ENCODE measurements at regions not wholly inside any gene's neighbourhood (a gene's known extent, or its start where the extent isn't known, plus 50 kb on each side); places are given as distances from the start of the nearest gene placed in this dataset.

DNA sequence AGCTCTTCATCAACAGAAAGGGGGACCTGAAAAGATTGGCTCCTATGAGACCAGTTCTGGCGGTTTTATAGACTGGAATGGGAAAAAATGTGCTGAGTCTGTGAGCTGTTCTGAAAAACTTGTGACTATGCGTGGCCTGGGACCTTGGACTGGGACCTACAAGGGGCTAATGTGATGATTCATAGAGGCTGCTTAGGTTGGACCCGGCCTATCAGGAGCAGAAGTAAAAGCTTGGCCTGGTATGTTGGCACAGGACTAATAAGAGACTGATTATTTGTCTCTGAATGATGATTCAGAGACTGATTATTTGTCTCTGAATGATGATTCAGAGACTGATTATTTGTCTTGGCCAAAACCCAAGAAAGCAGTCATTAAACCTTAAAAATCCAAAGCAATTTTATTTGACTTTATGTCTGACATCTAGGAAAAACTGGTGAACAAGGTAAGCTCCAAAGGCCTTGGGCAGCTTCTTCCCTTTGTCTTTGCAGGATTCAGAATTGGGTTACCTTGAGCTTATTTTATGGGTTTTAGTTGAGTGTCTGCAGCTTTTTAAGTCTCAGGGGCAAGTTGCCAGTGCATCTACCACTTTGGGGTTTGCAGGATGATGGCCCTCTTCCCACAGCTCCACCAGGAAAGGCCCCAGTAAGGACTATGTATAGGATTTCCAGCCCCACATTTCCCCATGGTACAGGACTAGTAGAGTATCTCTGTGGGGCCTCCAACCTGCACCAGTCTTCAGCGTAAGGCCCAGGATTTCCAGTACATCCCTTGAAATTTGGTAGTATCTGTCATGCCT lies 390.3 kb downstream of the KDM5D start:
- DNase-seq (ENCODE audit: low read depth): no peak

DNA sequence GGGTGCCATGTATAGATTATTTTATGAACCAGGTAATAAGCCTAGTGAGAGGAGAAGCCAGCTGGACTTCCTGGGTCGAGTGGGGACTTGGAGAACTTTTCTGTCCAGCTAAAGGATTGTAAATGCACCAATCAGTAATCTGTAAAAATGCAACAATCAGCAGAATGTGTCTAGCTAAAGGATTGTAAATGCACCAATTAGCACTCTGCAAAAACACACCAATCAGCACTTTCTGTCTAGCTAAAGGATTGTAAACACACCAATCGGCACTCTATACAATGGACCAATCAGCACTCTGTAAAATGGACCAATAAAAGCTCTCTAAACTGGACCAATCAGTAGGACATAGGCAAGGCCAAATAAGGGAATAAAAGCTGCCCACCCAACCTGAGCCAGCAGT lies 392.9 kb downstream of the KDM5D start:
- DNase-seq (ENCODE audit: low read depth): no peak

DNA sequence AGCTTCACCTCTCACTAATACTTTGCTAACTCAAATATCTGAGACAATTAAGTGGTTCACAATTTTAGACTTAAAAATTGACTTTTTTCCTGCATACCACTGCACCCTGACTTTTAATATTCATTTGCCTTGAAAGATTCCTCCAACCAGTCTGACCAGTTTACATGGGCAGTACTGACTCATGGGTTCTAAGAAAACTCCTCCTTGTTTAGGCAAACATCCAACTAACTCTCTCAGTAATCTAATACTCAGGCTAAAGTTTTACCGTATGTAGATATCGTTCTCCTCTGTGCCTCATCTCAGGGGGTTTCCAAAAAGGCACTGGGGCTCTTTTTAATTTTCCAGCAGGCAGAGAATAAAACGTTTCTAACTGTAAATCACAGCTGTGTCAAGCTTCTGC lies 422.8 kb downstream of the KDM5D start:
- no peak for DNase-seq (ENCODE audit: low read depth)

DNA sequence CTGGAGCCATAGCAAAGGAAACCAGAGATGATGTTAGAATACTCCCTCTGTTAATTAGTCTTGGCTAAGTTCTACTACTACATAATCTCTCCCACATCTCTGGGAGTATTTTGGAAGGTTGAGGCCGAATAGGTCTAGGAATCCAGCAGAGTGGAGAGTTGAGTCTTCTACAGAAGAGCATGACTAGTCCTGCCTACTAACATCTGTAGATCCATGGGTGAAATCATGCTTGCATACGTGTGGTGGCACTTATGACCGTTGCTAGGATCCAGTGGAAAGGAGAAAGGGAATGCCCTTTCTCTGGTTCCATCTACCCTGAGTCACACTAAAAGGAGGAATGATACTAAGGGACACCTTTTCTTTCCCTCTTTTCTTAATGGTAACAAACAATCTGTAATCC lies 425.4 kb downstream of the KDM5D start:
- no peak for DNase-seq (ENCODE audit: low read depth)

DNA sequence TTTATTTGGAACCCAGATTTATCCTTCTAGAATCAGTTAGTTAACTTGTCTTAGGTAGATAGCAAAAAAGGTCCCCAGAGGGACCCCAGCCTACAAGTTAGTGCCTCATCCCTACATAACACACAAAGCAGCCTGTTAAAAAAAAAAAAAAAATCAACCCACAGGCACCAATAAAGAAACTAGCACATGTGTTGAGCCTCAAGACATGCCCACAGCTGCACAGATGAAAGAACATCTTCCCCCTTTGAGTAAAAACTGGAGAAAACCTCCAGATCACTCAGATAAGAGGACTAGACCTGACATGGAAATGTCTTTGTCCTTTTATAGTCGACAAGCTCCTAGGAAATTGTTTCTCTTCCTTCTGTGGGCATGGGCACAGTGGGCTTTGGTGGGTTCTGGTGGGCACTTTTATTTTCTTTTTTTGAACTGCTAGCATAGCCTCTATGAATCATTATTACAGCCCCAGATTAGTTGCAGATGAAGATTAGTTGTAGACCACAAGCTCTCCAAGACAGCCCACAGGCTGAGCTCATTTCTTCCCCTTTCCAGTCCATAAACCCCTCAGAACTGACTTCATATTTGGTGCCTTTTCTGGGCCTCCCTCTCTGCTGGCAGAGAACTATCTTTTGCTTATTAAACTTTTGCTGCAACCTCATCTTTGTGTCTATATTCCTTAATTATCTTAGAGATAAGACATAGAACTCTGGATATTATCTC lies 427.1 kb downstream of the KDM5D start:
- no peak for DNase-seq (ENCODE audit: low read depth)

DNA sequence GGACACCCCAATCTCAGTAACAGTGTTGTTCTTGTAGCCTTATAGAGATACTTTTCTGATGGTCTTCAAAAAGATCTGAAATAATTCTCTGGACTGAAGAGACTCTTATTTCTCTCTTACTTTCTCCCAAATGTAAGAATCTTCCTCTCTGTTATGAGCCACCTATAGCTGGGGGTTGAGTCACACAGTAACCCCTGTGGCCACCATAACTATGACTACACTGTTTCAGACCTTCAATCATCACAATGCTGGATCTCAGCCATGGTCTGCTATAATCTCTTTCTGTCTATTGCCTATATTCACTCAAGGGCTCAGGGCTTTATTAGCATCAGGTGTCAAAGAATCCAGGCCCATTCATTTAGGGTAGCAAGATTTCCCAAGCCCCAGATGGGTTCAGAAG lies 436.9 kb downstream of the KDM5D start:
- DNase-seq (ENCODE audit: low read depth): no peak

DNA sequence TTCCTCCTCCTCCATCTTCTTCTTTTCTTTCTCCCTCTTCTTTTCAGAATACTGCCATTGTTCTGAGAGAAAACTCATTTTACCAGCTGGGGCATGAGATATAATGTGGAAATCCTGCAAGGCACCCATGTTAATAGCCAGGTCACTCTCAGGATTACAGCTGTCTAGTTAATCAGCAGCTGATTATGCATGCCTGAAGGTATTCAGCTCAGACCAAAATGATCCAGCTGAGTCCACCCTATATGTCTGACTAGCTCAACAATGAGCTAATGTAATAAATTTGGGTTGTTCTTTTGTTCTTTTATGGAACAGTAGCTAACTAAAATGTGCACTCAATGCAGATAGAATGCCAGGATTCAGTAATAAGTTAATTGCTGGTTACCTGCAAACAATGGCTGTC lies 441.4 kb downstream of the KDM5D start:
- no peak for DNase-seq (ENCODE audit: low read depth)

DNA sequence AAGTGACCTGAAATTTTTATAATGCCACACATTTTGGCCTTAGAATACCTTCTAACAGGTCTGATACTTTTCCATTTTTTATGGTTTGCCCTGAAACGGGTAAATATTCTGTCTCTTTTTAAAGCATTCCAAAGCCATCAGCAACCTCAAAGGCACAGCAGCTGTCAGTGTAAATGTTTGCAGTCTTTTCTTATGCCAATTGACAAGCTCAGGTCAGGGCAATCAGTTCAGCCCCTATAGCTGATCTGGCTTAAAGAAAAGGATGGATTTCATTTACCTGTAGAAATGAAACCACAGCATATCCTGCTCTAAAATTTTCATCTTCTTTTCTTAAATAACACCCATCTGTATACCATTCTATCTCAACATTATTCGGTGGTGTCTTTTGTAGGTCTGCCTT lies 453.6 kb downstream of the KDM5D start:
- DNase-seq (ENCODE audit: low read depth): no peak

DNA sequence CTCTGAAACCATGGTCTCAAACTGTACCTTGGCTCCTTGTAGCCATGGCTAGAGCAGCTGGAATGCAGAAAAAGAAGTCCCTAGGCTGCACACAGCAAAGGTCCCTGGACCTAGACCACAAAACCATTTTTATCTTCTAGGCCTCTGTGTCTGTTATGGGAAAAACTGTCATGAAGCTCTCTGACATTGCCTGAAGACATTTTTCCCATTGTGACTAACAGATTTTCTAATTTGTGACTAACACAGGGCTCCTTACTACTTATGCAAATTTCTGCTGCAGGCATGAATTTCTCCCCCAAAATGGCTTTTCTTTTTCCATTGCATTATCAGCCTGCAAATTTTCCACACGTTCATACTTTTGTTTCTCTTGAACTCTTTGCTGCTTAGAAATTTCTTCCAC lies 470.4 kb downstream of the KDM5D start:
- DNase-seq (ENCODE audit: low read depth): no peak

DNA sequence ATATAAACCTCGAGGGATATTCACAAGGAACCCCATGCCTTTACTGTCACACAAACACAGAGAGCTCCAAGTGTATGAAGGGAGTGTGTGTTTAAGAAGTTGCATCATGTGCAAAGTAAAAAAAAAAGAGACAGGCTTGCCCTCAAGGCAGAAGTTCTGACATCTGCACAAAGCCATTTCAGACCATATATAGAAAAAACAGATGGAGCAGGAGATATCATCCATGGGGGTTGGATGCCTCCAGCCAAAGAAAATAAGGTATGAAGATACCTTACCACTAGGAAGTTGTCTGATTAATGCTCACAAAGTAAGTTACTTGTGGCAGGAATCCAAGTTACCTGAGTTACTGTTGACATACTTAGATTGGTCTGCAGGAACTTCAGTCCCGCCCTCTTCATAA lies 476.2 kb downstream of the KDM5D start:
- no peak for DNase-seq (ENCODE audit: low read depth)

DNA sequence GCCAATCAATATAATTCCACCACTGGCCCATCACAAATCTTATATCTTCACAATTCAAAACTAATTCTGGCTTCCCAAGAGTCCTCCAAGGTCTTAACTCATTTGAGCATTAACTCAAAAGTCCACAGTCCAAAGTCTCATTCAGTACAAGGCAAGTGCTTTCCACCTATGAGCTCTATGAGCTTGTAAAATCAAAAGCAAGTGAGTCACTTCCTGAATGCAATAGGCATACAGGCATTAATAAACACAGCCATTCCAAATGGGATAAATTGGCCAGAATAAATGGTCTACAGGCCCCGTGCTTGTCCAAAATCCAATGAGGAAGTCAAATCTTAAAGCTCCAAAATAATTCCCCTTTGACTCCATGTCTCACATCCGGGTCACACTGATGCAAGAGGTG lies 479.1 kb downstream of the KDM5D start:
- DNase-seq (ENCODE audit: low read depth): no peak

DNA sequence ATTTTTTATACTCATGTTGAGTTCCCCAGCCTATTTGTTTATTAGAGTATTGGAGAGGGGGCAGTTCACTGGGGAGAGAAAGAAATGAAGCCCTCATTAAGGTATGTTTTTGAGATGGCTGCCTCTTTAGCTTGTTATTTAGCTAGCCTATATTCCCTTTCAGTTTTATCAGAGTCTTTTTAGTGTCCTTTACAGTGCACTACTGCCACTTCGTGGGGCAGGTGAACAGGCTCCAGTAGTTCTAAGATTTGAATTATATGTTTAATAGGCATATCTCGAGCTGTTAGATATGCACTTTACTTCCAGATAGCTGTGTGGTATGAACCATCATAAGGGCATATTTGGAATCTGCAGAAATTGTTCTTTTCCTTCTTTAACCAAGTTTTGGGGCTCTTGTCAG lies 482.2 kb downstream of the KDM5D start:
- DNase-seq (ENCODE audit: low read depth): no peak

DNA sequence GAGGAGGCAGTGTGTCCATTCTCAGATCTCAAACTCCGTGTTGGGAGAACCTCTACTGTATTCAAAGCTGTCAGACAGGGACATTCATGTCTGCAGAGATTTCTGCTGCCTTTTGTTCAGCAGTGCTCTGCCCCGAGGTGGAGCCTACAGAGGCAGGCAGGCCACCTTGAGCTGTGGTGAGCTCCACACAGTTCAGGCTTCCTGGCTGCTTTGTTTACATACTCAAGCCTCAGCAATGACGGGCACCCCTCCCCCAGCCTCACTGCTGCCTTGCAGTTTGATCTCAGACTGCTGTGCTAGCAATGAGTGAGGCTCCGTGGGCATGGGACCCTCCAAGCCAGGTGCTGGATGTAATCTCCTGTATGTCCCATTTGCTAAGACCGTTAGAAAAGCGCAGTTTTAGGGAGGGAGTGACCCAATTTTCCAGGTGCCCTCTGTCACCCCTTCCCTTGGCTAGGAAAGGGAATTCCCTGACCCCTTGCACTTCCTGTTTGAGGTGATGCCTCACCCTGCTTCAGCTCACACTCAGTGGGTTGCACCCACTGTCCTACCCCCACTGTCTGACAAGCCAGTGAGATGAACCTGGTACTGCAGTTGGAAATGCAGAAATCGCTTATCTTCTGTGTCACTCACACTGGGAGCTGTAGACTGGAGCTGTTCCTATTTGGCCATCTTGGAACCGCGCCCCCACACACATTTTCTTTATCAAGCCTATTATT lies 458.9 kb upstream of the HSFY2 start:
- no peak for DNase-seq (ENCODE audit: low read depth)

DNA sequence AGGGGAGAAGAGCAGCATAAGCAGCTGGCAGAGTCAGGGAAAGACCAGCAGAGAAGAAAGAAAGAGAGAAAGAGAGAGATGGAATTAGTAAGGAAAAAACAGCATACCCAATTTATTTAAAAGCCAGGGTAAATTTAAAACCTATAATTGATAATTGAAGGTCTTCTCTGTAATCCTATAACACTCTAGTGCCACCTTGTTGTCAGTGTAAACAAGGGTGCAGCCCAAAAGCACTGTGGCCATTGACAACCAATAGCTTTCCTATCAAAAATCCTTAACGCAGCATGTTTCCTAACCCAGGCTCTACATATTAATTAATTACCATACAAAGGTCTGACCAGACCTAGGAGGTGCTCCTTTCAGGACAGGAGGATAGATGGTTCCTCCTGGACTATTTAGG lies 447.2 kb upstream of the HSFY2 start:
- no peak for DNase-seq (ENCODE audit: low read depth)

DNA sequence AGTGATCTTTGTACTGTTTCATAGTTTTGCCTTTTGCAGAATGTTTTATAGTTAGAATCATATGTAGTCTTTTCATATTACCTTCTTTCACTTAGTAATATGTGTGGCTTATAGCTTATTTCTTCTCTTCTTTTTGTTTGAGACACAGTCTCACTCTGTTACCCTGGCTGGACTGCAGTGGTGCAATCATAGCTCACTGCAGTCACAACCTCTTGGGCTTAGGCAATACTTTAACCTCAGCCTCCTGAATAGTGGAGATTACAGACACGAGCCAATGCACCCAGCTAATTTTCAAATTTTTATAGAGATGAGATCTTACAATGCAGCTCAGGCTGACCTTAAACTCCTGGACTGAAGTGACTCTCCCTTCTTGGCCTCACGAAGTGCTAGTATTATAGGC lies 435.4 kb upstream of the HSFY2 start:
- no peak for DNase-seq (ENCODE audit: low read depth)

DNA sequence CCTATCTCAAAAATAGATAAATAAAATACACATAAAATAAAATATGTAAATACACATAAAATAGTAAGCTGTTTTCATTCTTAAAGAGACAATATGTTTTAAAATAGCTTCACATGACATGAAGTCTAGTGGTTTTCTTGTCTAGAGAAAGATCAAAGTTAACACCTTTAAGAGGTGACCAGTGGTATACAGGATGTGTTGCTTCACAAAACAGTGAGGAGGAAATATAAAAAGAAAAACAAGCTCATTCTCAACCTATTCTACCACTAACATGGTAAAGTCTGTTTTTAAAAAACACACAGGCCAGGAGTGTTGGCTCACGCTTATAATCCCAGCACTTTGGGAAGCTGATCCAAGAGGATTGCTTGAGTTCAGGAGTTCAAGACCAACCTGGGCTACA lies 433.5 kb upstream of the HSFY2 start:
- DNase-seq (ENCODE audit: low read depth): no peak

DNA sequence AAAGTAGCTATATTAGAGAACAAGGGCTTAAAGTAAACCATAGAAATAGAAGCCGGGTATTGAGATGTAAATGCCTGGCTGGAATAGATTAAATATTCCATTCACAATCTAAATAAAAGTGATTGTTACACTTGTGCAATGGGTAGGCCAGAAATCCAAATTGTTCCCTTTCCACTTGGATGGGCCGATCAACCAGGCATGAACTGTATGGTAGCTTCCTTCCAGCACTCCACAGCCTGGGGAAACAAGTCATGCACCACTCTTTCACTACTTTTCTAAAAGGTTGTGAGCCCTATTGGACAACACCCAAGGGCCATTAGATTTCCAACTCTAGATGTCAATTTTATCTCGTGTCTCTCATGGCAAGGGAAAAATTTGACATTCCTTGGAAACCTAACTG lies 407.3 kb upstream of the HSFY2 start:
- no peak for DNase-seq (ENCODE audit: low read depth)

DNA sequence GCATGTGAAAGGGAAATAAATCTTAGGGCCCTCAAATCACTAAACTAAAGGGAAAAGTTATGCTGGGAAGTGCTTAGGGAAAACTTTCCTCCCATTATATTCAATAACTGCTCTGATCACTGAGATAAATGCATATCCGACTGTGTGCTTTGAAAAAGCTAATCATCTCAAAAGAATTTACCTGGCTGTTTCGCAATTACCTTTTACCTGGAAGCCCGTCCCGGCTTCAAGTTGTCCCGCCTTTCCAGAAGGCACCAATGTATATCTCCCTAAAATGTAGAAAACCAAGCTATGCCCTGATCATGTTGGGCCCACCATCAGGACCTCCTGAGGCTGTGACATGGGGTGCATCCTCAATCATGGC lies 394.6 kb upstream of the HSFY2 start:
- DNase-seq (ENCODE audit: low read depth): no peak

DNA sequence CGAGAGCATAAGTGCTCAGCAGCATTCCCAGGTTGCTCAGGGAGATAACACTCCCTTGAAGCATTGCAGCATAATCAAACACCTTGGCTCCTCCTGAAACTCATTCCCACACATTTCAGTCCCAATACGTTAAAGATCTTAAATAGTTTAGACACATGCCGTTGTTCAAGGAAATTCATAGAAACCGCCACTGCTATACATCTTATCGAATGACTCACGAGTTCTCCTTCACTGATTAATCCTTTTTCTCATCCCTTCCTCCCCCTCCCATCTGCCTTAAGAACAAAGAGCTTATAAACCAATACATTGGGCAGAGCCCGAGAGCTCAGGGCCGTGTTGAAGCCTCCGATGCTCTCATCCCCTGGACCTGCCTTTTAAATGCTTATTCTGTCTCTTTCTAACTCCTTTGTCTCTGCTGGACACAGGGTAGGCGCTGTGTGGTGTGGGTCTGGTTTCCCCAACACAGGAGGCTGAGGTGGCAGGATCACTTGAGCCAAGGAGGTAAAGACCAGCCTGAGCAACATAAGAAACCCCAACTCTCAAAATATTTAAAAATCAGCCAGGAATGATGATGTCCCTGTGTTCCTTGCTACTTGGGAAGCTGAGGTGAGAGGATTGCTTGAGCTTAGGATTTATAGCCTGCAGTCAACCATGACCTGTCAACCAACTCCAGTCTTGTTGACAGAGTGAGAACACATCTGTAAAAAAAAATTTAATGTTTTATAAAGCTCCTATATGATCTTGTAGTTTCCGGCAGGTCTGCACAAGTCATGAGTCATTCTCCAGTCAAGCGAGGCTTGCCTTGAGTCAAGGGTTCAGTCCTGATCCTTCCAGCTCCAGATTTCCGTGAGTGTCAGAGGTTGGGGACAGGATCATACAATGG lies 394.0 kb upstream of the HSFY2 start:
- no peak for DNase-seq (ENCODE audit: low read depth)

DNA sequence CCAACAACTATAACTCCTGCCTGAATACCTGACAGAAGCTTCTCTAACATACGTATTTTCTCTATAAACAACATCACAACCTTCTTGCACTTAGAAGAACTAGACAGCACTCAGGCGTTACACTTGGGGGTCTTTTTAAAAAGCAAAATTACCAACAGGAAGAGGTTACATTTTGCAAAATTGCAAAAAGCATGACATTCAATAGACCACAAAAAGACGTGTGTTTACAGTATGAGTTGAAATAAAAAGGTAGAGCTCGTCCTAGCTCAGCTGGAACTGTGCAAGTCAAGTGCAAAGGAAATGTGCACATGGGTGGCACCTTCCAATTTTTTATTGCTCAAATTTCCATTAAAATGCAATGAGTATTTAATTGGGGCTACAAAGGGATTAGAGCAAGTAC lies 375.2 kb upstream of the HSFY2 start:
- DNase-seq (ENCODE audit: low read depth): no peak

DNA sequence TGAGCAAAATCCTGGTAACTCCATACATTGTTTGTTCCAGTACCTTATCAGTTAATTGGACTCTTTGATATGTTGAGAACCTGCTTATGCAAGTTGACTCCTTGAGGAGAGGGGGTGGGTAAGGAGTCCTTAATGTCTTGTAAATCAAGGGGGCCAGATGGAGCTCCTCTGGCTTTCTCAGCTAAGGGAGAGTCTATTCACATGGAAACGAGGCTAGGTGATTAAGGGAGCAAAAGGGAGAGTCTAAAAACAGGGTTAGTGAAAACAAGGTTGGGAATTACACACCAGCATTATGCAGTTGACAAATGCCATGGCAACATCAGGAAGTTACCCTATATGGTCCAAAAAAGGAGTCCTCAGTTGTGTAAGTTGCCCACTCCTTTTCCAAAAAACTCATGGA lies 372.8 kb upstream of the HSFY2 start:
- no peak for DNase-seq (ENCODE audit: low read depth)

DNA sequence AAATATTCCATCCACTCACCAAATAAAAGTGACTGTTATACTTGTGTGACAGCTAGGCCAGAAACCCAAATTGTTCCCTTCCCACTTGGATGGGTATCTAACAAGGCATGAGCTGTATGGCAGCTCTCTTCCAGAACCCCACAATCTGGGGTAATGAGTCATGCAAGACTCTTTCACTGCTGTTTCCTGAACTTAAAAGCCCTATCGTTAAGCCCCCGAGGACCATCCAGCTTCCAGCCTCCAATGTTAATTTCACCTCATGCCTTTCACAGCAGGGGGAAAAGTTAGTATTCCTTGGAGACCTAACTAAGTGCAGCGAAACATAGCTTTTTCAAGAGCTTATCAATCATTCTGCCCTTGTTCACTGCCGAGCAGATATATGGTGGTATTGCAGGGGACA lies 368.6 kb upstream of the HSFY2 start:
- DNase-seq (ENCODE audit: low read depth): no peak
